ENCODE measurements at regions not wholly inside any gene's neighbourhood (a gene's known extent, or its start where the extent isn't known, plus 50 kb on each side); places are given as distances from the start of the nearest gene placed in this dataset.

DNA sequence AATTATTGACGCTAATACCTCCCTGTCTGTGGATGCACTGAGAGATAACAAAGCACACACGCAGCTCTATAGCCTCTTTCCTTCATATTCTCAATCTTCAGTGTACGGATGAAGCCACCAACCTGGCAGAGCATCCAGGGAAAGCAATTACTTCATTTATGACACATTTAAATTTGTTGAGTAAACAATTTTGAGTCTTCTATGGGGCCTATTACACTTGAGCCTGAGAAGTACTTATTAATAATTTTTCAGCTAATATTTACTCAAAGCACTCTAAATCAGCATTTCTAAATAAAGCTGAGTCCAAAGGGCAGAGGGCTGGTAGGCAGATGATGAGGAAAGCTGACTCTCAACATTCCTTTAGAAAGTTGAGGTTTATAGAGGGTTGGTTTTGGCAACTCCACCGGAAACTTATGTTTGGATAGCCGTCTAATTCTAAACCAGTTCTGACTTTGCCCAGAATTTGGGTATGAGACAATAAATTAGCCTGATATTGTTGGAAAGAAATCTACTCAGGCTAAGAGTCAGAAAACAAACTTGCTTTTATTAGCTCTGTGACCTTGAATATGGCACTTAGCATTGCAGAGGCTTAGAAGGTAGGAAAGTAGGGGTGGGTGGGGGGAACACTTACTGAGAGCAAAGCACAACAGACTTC, 643.5 kb downstream of the CDH11 start:
- TF ChIP-seq ZFX (IDR thresholded peaks at IDR 0.05) (no peak), CTCF (conservative IDR thresholded peaks at IDR 0.05) (no peak)
- H3K27ac ChIP-seq: no peak overlapping the region

GRCh38 chr16:64475627-64476351, 646.1 kb downstream of the CDH11 start:
- TF ChIP-seq ZFX (IDR thresholded peaks at IDR 0.05) (no peak), CTCF (conservative IDR thresholded peaks at IDR 0.05) (no peak)
- no peak overlapping the region for H3K27ac ChIP-seq

DNA sequence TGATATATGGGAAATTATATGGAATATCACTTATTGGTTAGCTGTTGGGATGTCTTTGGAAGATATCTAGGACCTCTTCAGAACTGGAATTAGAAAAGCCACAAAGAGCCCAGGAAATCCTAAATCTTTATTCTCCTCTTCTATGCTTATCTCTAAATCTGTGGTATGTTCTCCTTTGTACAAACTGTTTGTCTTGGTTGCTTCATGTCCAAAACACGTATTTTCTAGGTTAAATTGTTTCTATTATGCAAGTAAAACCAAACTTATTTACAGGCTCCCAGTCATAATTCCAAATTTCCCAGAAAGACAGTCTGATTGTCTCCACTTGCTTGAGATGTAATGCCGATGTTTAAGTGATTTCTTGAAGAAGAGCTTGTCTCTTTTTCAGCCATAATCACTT, 650.9 kb downstream of the CDH11 start:
- TF ChIP-seq CTCF (conservative IDR thresholded peaks at IDR 0.05): no peak
- no peak for TF ChIP-seq ZFX (IDR thresholded peaks at IDR 0.05)
- no peak overlapping the region for H3K27ac ChIP-seq

DNA sequence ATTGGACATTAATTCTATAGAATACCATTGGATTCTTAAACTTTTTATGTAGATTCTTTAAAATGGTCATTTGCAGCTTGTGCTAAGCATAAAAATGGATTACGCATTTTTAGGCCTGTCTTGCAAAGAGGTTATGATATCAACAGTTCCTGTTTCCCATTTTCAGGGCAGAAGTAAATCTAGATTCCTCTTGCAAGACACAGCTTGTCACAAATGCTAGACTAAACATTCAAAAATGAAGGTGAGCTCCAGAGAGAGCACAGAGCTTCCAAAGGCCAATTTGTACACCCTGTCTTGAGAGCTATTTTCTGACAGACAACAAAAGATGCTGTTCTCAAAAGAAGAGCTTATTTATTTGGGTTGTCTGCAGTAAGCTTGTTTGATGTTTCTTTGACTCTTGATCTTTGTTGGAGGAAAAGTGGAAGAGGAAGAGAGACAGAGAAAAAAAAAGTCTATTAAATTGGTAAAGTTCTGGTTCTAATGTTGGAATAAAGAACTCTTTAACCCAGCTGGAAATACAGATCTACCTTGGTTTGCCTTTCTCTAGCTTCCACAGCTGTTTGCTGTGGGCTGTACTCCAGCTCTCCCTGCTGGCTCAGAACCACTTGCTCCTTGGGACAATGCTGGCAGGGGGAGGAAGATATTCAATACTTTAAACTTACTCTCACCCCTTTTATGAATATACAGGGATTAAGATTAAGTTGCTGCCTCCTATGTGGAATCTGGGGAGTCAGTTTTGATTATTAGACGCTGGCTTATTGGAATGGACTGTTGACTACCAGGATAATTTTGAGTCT, 651.8 kb downstream of the CDH11 start:
- no peak for TF ChIP-seq CTCF (conservative IDR thresholded peaks at IDR 0.05)
- TF ChIP-seq ZFX (IDR thresholded peaks at IDR 0.05): no peak
- H3K27ac ChIP-seq: no peak overlapping the region

DNA sequence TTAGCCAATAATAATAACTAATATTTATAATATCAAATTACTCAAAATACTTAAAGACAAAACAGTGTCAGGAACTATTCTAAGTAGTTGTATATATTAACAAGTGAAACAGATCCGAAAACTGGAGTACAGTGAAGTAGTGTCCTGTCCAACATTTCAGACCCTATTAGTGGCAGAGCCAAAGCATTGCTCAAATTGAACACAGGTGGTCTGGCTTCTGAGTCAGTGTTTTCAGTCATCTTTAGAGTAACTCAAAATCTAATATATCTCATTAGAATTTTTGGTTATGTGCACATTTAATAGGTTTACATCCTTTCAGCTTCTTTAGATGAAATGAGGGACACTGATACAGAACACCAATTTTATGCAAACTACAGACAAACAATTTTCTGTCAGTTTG, 652.5 kb downstream of the CDH11 start:
- TF ChIP-seq CTCF (conservative IDR thresholded peaks at IDR 0.05) (no peak), ZFX (IDR thresholded peaks at IDR 0.05) (no peak)

DNA sequence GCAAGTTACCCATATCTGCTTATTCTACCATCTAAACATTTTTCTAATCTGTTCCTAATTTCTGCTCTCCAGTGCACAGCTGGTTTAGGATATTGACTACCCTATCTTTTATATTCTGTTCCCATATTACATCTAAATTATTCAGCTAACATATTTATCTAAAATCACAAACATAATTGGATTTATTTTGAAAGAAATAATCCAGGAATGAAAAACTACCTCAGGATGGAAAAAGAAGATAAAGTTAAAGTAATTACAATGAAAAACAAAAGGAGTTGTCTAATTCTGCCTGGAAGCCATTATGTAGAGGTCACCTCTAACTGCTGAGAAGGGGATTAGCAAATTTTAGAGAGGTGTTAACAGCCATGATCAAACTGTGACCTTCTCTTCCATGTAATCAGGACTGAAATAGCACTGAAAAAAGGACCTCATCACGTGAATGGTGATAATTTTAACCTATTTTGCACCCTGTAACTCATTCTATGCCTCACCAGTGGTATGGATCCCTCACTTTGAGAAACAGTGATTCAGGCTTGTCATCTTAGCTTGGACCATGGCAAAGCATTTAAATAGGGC, 653.3 kb downstream of the CDH11 start:
- H3K27ac ChIP-seq: no peak overlapping the region
- TF ChIP-seq ZFX (IDR thresholded peaks at IDR 0.05): no peak
- no peak for TF ChIP-seq CTCF (conservative IDR thresholded peaks at IDR 0.05)

More for the DNA sequence above, 652.5 kb downstream of the CDH11 start:
- no peak overlapping the region for H3K27ac ChIP-seq

Data from C4-2B (cell line).